Naive thymus-derived CD8-positive, alpha-beta T cell (primary cell): ENCODE measurements at regions not wholly inside any gene's neighbourhood (a gene's known extent, or its start where the extent isn't known, plus 50 kb on each side); places are given as distances from the start of the nearest gene placed in this dataset.
A peak's percentile ranks its signal among the peaks of the same experiment; 100 is the strongest.
"Not testable (repeated sequence)": the region's sequence is repeated elsewhere in the genome, so short reads cannot be mapped to it uniquely, and the experiment has no call there.

Experiments
- ATAC-seq, 2 donors: fragments of 150-1000 bp; cut with Tn5 transposase in 1 of 2; sonication (Bioruptor Pico), chemical (Tn5 transposase) in 1 of 2; 1 replicate in 1 of 2; 2 replicates in 1 of 2; pipeline ENCODE4 v1.10.0; 2021; ENCODE audit warnings: mild to moderate bottlenecking in 2 of 2, moderate library complexity in 2 of 2
- POLR2A ChIA-PET: fragments of 350-600 bp; sonication (Branson Sonifier 250); formaldehyde crosslinking; loops from one replicate; lab custom pipeline; 2021; ENCODE audit warnings: antibody characterized with exemption; lab: Charles Lee
- DNase-seq, 10 donors: peaks; one replicate each; pipeline versions ENCODE4 v3.0.0 to v3.0.0-alpha.2; 2020 to 2022
- H3K27ac Mint-ChIP-seq, 10 donors: one replicate each; pipeline ENCODE4 v1.8.0; 2020 to 2022; ENCODE audit warnings: mild to moderate bottlenecking in 10 of 10, mixed read lengths in 10 of 10, moderate library complexity in 4 of 10, inconsistent platforms in 1 of 10
- H3K27me3 Mint-ChIP-seq, 5 donors: one replicate each; pipeline ENCODE4 v1.8.0; 2021 to 2022; ENCODE audit warnings: mixed read lengths in 5 of 5
- H3K36me3 Mint-ChIP-seq, 3 donors: one replicate each; pipeline ENCODE4 v1.8.0; 2020 to 2022; ENCODE audit warnings: mixed read lengths in 3 of 3, mild to moderate bottlenecking in 2 of 3, inconsistent platforms in 1 of 3
- H3K4me1 Mint-ChIP-seq, 4 donors: one replicate each; pipeline ENCODE4 v1.8.0; 2021 to 2022; ENCODE audit warnings: mixed read lengths in 4 of 4
- H3K4me3 Mint-ChIP-seq, 10 donors: one replicate each; pipeline ENCODE4 v1.8.0; 2020 to 2022; ENCODE audit warnings: mild to moderate bottlenecking in 10 of 10, mixed read lengths in 10 of 10, moderate library complexity in 6 of 10, inconsistent platforms in 1 of 10
- H3K9me3 Mint-ChIP-seq, 9 donors: one replicate each; pipeline ENCODE4 v1.8.0; 2020 to 2022; ENCODE audit warnings: mixed read lengths in 9 of 9, mild to moderate bottlenecking in 3 of 9, inconsistent platforms in 1 of 9, moderate library complexity in 1 of 9

DNA sequence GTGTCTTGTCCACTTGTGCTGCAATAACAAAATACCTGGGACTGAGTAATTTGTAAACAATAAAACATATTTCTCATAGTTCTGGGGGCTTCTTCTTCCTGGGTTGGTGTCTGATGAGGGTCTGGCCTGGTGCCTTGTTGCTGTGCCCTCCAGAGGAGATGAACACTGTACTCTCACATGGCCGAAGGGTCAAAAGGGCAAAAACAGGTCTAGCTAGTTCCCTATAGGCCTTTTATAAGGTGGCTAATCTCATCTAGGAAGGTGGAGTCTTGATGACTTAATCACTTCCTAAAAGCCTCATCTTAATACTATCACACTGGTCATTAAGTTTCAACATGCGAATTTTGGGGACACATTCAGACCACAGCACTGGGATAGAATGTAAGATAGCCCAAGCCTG, 228.4 kb downstream of the TLE3 start:
- peaks cover 0 to 7% (median 2%) of the 10 kb centered on the region in 3 donors for H3K36me3 Mint-ChIP-seq
- no peak overlapping the region for H3K4me3 Mint-ChIP-seq
- DNase-seq (no peak), ATAC-seq (no peak)
- peaks cover 0 to 25% (median 9%) of the 10 kb centered on the region in 9 donors for H3K9me3 Mint-ChIP-seq
- POLR2A ChIA-PET, result no interaction called here
- peaks cover 0 to 11% (median 1%) of the 10 kb centered on the region in 5 donors for H3K27me3 Mint-ChIP-seq
- H3K27ac Mint-ChIP-seq, result peak overlapping the region in 1 of 10 donors; percentile 21
- H3K4me1 Mint-ChIP-seq, result peaks cover 0 to 5% (median 0%) of the 10 kb centered on the region in 4 donors

DNA sequence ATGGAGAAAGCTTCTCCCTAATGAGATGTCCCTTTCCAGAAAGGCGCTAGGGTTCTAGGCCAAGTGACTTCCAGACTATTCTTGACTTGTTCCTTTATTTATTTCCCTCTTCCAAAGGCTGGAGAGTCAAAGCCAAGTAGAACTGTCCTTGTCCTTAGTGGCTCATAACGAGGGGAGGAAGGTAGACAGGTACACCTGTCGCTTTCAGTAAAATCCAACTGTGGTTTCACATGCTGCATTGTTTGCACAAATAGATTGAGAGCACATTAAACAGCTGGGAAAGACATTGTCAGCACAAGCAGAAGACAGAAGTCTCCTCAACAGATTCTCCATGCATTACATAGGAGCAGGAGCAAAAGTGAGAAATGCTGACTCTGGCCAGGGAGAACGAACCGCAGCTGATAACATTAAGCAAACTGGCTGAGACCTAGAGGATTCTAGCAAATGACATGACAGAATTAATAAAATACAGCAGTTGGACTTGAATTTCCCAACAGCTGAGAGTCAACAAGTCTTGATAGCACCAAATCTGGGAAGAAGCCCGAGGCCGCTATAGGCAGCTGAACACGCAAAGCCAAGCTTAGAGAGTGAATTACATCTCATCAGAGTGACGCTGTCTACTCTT, 227.7 kb downstream of the TLE3 start:
- no peak for ATAC-seq
- POLR2A ChIA-PET, result no interaction called here
- peaks cover 0 to 9% (median 2%) of the 10 kb centered on the region in 3 donors for H3K36me3 Mint-ChIP-seq

DNA sequence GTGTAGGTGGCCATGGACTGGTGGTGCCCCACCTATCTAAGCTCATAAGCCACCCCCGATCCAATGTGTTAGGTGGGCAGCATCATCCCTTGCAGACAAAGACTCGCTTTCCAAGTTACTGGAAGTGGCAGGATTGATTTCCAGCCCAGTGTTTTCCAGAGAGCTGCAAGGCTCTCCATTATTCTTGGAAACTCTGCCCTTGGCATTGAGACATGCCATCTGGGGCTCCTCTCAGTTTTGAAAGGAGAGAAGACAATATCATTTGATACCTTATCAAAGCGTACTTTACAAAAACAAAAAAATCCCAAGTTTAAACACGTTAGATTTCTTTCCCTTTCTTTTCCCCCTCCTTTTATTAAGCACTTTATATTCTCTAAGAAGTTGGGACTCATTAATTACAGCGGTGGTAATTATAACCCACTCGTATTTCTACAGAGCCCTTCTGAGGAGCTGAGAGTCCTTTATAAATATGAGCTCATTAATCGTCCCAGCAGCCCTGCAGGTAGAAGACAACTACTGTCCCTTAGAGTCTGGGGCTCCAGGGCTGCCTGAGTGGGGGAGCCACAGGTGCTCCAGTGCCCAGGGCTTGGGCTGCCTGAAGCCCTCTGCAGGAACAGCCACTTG, 226.1 kb downstream of the TLE3 start:
- DNase-seq (no peak), ATAC-seq (no peak)
- Mint-ChIP-seq H3K27ac (no peak overlapping the region), H3K36me3 (peaks cover 0 to 9% (median 2%) of the 10 kb centered on the region in 3 donors), H3K27me3 (peaks cover 0 to 11% (median 1%) of the 10 kb centered on the region in 5 donors), H3K9me3 (peaks cover 0 to 29% (median 10%) of the 10 kb centered on the region in 9 donors), H3K4me1 (peaks cover 0 to 5% (median 0%) of the 10 kb centered on the region in 4 donors), H3K4me3 (no peak overlapping the region)
- POLR2A ChIA-PET, result no interaction called here

More for the DNA sequence above, 227.7 kb downstream of the TLE3 start:
- Mint-ChIP-seq H3K27ac (peak overlapping the region in 1 of 10 donors; percentile 45), H3K4me3 (no peak overlapping the region), H3K27me3 (peaks cover 0 to 11% (median 1%) of the 10 kb centered on the region in 5 donors), H3K4me1 (peaks cover 0 to 5% (median 0%) of the 10 kb centered on the region in 4 donors), H3K9me3 (peaks cover 0 to 29% (median 10%) of the 10 kb centered on the region in 9 donors)
- no peak for DNase-seq

DNA sequence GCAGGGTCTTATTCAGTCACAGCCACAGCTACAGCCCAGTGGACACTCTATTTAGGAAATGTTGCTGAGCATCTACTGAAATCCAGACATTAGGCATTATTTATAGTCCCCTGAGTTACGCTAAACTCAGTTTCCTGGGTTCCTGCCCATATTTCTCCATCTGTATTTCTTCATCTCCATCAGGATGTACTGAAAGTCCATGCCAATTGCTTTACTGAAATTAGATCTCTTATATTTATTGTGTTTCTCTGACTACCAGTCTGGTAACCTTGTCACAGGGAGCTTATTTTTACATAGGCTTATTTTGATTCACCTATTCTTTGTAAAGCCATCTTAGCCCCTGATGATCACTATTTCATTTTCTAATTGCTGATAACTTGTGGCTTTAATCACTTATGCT, 223.9 kb downstream of the TLE3 start:
- Mint-ChIP-seq H3K36me3 (peaks cover 0 to 9% (median 2%) of the 10 kb centered on the region in 3 donors), H3K27me3 (peaks cover 0 to 6% (median 0%) of the 10 kb centered on the region in 5 donors), H3K9me3 (peaks cover 0 to 26% (median 10%) of the 10 kb centered on the region in 9 donors), H3K27ac (no peak overlapping the region), H3K4me1 (no peaks in the 10 kb centered on the region), H3K4me3 (no peak overlapping the region)
- POLR2A ChIA-PET, result no interaction called here
- ATAC-seq, result no peak
- no peak for DNase-seq

DNA sequence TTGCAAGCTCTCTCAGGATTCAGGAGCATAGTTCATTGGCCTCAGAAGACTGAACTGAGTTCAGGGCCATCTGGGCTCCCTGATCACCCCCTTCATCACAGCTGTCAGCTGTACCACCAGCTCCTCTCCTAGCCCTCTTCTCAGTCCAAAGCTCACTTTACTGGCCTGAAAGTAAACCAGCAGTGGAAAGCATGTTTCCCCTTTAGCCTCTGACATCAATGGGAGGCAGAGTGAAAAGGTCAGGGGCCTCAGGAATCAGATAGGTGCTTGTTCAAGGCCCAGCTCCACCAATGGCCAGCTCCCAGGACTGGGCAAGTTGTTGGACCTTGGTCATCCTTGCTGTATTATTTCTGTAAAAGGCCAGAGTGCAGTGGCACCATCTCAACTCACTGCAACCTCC, 223.4 kb downstream of the TLE3 start:
- Mint-ChIP-seq H3K27ac (no peak overlapping the region), H3K27me3 (peaks cover 0 to 6% (median 0%) of the 10 kb centered on the region in 5 donors), H3K4me3 (no peak overlapping the region), H3K36me3 (peaks cover 0 to 9% (median 2%) of the 10 kb centered on the region in 3 donors), H3K4me1 (no peaks in the 10 kb centered on the region), H3K9me3 (peaks cover 0 to 26% (median 10%) of the 10 kb centered on the region in 9 donors)
- ATAC-seq, result no peak
- POLR2A ChIA-PET, result no interaction called here
- DNase-seq, result no peak

DNA sequence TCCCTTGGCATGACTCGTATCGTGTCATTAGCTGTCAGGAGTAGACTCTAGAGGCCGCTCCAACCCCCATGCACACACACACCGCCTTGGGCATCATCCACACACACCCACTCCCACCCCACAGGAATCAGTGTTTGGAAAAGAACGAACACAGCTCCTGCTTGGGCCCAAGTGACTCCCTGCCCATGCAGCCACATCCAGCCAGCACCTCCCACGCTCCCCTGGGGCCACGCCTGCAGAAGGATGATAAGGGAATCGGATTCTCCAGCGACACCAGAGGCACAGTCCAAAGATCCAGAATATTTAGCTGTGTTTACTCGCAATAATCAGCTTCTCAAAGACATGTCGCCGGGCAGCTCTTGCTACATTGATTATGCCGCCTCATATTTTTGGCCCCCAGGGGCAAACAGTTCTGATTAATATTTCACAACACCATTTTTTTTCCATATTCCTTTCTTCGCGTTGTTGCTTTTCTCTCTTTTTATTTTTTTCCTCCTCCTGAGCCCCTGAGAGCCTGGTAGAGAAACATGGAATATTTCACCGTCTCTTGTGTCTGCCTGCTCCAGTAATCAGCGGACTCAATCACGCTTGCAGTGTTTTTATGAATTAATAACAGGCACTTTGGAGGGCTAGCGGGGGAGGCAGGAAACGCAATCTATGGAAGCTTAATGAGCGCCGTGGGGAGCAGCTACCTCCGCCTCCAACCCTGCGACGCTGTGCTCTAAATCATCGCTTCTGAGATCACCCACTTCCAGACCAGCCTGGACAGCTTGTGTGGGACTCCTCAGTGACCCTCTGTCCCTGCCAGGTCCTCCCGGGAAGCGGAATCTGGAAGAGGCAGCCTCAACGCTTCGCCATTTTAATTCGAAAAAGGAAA, 221.4 kb downstream of the TLE3 start:
- Mint-ChIP-seq H3K9me3 (peaks cover 0 to 26% (median 10%) of the 10 kb centered on the region in 9 donors), H3K27me3 (peaks cover 0 to 2% (median 0%) of the 10 kb centered on the region in 5 donors), H3K27ac (no peak overlapping the region), H3K4me1 (peaks cover 0 to 9% (median 0%) of the 10 kb centered on the region in 4 donors), H3K36me3 (peaks cover 0 to 9% (median 2%) of the 10 kb centered on the region in 3 donors), H3K4me3 (no peak overlapping the region)
- DNase-seq (no peak), ATAC-seq (no peak)
- POLR2A ChIA-PET, result no interaction called here

DNA sequence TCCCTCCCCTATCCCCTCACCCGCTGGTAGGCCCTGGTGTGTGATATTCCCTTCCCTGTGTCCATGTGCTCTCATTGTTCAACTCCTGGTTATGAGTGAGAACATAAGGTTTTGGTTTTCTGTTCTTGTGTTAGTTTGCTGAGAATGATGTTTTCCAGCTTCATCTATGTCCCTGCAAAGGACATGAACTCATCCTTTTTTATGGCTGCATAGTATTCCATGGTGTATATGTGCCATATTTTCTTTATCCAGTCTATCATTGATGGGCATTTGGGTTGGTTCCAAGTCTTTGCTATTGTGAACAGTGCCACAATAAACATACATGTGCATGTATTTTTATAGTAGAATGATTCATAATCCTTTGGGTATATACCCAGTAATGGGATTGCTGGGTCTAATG, 217.8 kb downstream of the TLE3 start:
- POLR2A ChIA-PET, DNase-seq, H3K36me3 Mint-ChIP-seq, ATAC-seq, H3K4me3 Mint-ChIP-seq, H3K27ac Mint-ChIP-seq, H3K27me3 Mint-ChIP-seq, H3K9me3 Mint-ChIP-seq: not testable (repeated sequence)
- H3K4me1 Mint-ChIP-seq, result peaks cover 0 to 20% (median 0%) of the 10 kb centered on the region in 4 donors

DNA sequence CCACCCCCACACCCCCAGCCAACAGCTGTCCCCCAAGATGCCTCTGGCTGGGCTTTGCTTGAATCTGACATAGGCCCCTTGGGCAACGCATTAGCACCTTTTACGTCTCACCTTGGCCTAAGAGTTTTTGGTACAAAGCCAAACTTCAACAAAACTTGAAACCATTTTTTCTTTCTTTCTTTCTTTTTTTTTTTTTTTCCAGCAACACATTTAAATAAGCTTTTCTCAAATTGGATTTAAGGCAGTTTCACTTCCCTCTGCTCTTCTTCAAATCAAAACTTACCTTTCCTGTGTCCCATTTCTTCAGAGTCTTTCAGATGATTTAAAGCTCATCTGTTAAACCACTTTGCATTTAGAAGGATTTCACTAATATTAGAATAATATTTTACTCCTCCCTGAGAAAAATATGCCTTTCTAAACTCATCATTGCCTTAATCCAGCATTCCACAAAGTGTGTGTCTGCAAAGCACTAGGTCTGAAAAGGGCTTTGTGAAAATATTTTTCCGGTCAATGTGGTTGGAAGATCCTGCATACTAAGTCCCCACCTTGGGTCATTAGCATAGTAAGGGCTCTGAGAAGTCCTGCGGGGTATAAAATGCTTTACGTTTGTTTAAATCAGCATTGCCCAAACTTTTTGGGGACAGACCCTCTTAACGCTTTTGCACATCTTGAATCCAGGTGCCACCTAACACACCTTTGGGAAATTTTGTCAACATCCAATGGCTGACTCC, 217.0 kb downstream of the TLE3 start:
- H3K9me3 Mint-ChIP-seq, result peaks cover 0 to 9% (median 0%) of the 10 kb centered on the region in 9 donors
- H3K4me1 Mint-ChIP-seq, result peaks cover 0 to 20% (median 0%) of the 10 kb centered on the region in 4 donors
- POLR2A ChIA-PET, result interaction anchor here (0.6 to 0.7 kb wide), 2 partner anchors 182 to 461 kb away, joined by 4 to 5 read pairs; no protein-coding TSS in a partner anchor
- H3K27me3 Mint-ChIP-seq, result peaks cover 0 to 10% (median 3%) of the 10 kb centered on the region in 5 donors
- ATAC-seq (no peak), DNase-seq (no peak)
- peak overlapping the region in 2 of 10 donors; percentile 7 to 26 for H3K27ac Mint-ChIP-seq
- no peak overlapping the region for H3K4me3 Mint-ChIP-seq
- no peaks in the 10 kb centered on the region for H3K36me3 Mint-ChIP-seq

DNA sequence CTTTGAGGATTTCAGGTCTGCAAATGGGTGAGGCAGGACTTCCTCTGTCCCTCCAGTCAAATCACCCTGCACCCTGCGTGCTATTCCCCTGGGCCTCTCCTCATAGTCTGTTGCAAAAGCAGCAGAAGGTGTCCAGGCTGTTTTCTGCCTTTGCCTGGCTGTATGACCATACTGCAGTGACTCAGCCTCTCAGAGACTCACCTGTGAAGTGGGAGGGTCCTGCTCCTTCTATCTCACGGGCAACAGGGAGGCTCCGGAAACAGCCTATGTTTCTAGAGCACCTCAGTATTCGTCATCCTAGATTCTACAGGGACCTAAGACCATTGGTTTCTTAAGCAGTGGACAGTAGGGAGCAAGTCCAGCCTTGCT, 216.4 kb downstream of the TLE3 start:
- ATAC-seq (no peak), DNase-seq (no peak)
- peaks cover 0 to 9% (median 0%) of the 10 kb centered on the region in 9 donors for H3K9me3 Mint-ChIP-seq
- POLR2A ChIA-PET, result no interaction called here
- no peak overlapping the region for H3K4me3 Mint-ChIP-seq
- H3K27me3 Mint-ChIP-seq, result peaks cover 0 to 8% (median 4%) of the 10 kb centered on the region in 5 donors
- H3K36me3 Mint-ChIP-seq, result no peaks in the 10 kb centered on the region
- H3K27ac Mint-ChIP-seq, result no peak overlapping the region
- peaks cover 0 to 20% (median 0%) of the 10 kb centered on the region in 4 donors for H3K4me1 Mint-ChIP-seq

DNA sequence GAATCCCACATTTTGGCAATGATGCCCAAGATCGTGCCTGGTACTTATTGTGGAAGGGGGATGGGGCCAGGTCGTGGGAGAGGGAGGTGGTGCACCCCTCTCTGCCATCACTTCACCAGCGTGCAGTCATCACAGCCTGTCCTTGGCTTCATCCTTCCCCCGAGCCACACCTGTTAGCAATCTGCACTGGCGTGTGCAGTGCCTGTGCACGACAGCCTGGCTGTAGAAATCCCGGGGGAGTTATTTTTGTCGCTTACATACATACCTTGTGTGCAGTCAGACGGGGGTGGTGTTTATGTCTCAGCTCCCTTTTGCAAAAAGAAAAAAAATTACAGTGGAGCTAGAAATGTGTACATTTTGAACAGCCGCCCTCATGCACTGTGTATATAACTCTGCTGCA, 216.0 kb downstream of the TLE3 start:
- Mint-ChIP-seq H3K4me1 (peaks cover 0 to 20% (median 0%) of the 10 kb centered on the region in 4 donors), H3K4me3 (peak overlapping the region in 1 of 10 donors; percentile 25), H3K9me3 (peaks cover 0 to 9% (median 0%) of the 10 kb centered on the region in 9 donors), H3K27me3 (peaks cover 3 to 11% (median 4%) of the 10 kb centered on the region in 5 donors), H3K27ac (no peak overlapping the region), H3K36me3 (no peaks in the 10 kb centered on the region)
- DNase-seq (peak in 1 of 10 donors; percentile 25), ATAC-seq (peak in 1 of 2 donors; percentile 73)
- POLR2A ChIA-PET, result no interaction called here

DNA sequence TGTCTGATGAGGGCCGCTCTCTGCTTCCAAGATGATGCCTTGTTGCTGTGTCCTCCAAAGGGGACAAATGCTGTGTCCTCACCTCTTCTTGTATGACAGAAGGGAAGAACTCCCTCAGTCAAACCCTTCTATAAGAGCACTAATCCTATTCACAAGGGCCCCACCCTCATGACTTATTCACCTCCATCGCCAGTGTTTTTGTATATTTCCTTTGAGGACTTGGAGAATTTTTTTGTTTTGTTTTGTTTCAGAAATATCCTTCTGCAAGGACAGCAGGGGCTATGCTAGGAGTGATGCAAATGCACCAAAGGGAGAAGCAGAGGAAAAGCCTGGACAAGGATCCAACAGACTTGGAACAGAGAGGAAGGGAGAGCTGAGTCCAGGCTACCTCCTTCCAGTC, 214.4 kb downstream of the TLE3 start:
- H3K9me3 Mint-ChIP-seq, result peaks cover 0 to 9% (median 0%) of the 10 kb centered on the region in 9 donors
- H3K4me1 Mint-ChIP-seq, result peaks cover 0 to 20% (median 0%) of the 10 kb centered on the region in 4 donors
- no peak overlapping the region for H3K4me3 Mint-ChIP-seq
- H3K27me3 Mint-ChIP-seq, result peaks cover 5 to 15% (median 13%) of the 10 kb centered on the region in 5 donors
- H3K27ac Mint-ChIP-seq, result peak overlapping the region in 1 of 10 donors; percentile 63
- no peak for ATAC-seq
- no peaks in the 10 kb centered on the region for H3K36me3 Mint-ChIP-seq
- no peak for DNase-seq
- POLR2A ChIA-PET, result interaction anchor here (0.6 kb wide), 1 partner anchor 165 kb away, joined by 4 read pairs; no protein-coding TSS in a partner anchor
